ENCODE measurements at regions not wholly inside any gene's neighbourhood (a gene's known extent, or its start where the extent isn't known, plus 50 kb on each side); places are given as distances from the start of the nearest gene placed in this dataset.

GRCh38 chr10:57775250-57775649, 492.4 kb downstream of the IPMK start (continued):
- TF ChIP-seq ZBTB11 (CRISPR knock-in tag; IDR thresholded peaks at IDR 0.05) (no peak), SMC3 (IDR thresholded peaks at IDR 0.05; ENCODE audit: borderline replicate concordance, low read length) (no peak)

GRCh38 chr10:57769298-57769697, 498.4 kb downstream of the IPMK start:
- intact Hi-C loops (cut with micrococcal nuclease; ENCODE audit: unreplicated experiment), result no loop called here
- POLR2A ChIA-PET, result no interaction called here

More at GRCh38 chr10:57769298-57769697, 498.4 kb downstream of the IPMK start:
- H3K27me3 ChIP-seq (replicated peaks in 1 of 2; ENCODE audit: control insufficient read depth in 2 of 2, insufficient read depth in 2 of 2, low read length in 1 of 2), result no peaks in the 10 kb centered on the region
- WGBS (ENCODE audit: insufficient coverage, insufficient replicate concordance, low lambda C conversion rate, missing lambda C conversion rate), result 0% methylated on average over 1 of the region's 1 CpG
- SMC1A ChIA-PET (ENCODE audit: uncharacterized antibody, unreplicated experiment), result no interaction called here
- H3K36me3 ChIP-seq (ENCODE audit: control insufficient read depth in 2 of 2, insufficient read depth in 2 of 2, low read length in 1 of 2), result no peaks in the 10 kb centered on the region
- TF ChIP-seq E2F8 (IDR thresholded peaks at IDR 0.05; ENCODE audit: low read depth, partially characterized antibody) (no peak), TAF1 (IDR thresholded peaks at IDR 0.05; ENCODE audit: borderline replicate concordance, low read depth, low read length) (no peak), EP300 (IDR thresholded peaks at IDR 0.05; ENCODE audit: borderline replicate concordance in 1 of 2, control insufficient read depth in 1 of 2, low read depth in 2 of 2, low read length in 2 of 2) (no peak), IKZF1 (conservative IDR thresholded peaks at IDR 0.05) (no peak)
- in situ Hi-C loops (cut with MboI), result no loop called here
- ATAC-seq (no peak), FAIRE-seq (no peak), DNase-seq (ENCODE audit: low read depth, low spot score) (no peak)
- H3K9me3 ChIP-seq (replicated peaks; ENCODE audit: control insufficient read depth, insufficient read depth, low read length), result no peaks in the 10 kb centered on the region
- H3K27ac ChIP-seq (ENCODE audit: control insufficient read depth, insufficient read depth), result no peak overlapping the region
- H3K9ac ChIP-seq (ENCODE audit: control insufficient read depth, insufficient read depth, low read length), result no peak overlapping the region
- BruUV-seq (replicated peaks), result no TSS peak
- no peaks in the 10 kb centered on the region for H3K4me1 ChIP-seq (ENCODE audit: control insufficient read depth, insufficient read depth, low read length)
- no peaks in the 10 kb centered on the region for H4K20me1 ChIP-seq (ENCODE audit: control insufficient read depth, insufficient read depth)
- RAD21 ChIA-PET (ENCODE audit: unreplicated experiment), result no interaction called here
- no peak overlapping the region for H2AFZ ChIP-seq (ENCODE audit: control insufficient read depth, low read depth, low read length)
- CTCF ChIA-PET, result no interaction called here
- H3K4me2 ChIP-seq (ENCODE audit: control insufficient read depth, insufficient read depth), result no peak overlapping the region
- H3K4me3 ChIP-seq, result no peak overlapping the region
- H3K79me2 ChIP-seq (ENCODE audit: control insufficient read depth, insufficient read depth, low read length), result no peaks in the 10 kb centered on the region

Measured in GM12878 (cell line).